Astrocyte of the cerebellum (primary cell): ENCODE measurements at regions not wholly inside any gene's neighbourhood (a gene's known extent, or its start where the extent isn't known, plus 50 kb on each side); places are given as distances from the start of the nearest gene placed in this dataset.
"Not testable (repeated sequence)": the region's sequence is repeated elsewhere in the genome, so short reads cannot be mapped to it uniquely, and the experiment has no call there.

ENCODE experiments used
- DNase-seq: peaks from one replicate; pipeline ENCODE4 v3.0.0-alpha.2; 2011; ENCODE audit warnings: low read depth
- H3K4me3 ChIP-seq: 2 replicates; pipeline ENCODE4 v1.5.1; 2011; ENCODE audit warnings: mild to moderate bottlenecking, low read depth, low read length, moderate library complexity
- in situ Hi-C: cut with HindIII; loops from 2 replicates; pipeline ENCODE4 v1.10.0; 2017; ENCODE audit warnings: low sequenced_read_pairs
- TF ChIP-seq, protein P1 (sequence below): IDR thresholded peaks from 2 replicates; pipeline ENCODE4 v1.5.1; 2012; ENCODE audit warnings: low read length, low read depth, moderate library complexity, mild to moderate bottlenecking; ENCODE audit errors: missing control alignments

DNA sequence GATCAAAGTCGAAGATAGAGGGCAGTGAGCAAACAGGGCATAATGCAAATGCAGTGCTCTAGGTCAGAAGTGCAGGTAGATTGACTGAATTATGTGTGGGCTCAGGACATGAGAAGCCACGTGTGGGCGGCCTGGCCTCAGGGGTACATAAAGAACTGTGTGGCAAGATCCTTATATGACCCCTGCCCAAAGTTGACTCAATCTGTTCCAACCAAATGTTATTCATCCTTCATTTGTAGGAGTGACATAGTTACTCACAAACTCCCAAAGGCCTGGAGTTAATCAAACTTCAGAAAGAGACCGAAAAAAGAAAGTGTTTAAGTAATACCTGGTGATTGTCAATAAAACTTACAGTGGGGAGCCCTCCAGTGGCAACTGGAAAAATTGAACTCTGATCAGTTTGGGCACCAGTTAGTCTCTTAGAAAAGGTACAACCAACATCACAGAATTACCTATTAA is 150.4 kb upstream of the FAR2 start:
- no peak overlapping the region for H3K4me3 ChIP-seq
- DNase-seq, result peak; percentile 22
- TF ChIP-seq, protein P1, sequence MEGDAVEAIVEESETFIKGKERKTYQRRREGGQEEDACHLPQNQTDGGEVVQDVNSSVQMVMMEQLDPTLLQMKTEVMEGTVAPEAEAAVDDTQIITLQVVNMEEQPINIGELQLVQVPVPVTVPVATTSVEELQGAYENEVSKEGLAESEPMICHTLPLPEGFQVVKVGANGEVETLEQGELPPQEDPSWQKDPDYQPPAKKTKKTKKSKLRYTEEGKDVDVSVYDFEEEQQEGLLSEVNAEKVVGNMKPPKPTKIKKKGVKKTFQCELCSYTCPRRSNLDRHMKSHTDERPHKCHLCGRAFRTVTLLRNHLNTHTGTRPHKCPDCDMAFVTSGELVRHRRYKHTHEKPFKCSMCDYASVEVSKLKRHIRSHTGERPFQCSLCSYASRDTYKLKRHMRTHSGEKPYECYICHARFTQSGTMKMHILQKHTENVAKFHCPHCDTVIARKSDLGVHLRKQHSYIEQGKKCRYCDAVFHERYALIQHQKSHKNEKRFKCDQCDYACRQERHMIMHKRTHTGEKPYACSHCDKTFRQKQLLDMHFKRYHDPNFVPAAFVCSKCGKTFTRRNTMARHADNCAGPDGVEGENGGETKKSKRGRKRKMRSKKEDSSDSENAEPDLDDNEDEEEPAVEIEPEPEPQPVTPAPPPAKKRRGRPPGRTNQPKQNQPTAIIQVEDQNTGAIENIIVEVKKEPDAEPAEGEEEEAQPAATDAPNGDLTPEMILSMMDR, result peak; percentile 62
- in situ Hi-C loops, result no loop called here

DNA sequence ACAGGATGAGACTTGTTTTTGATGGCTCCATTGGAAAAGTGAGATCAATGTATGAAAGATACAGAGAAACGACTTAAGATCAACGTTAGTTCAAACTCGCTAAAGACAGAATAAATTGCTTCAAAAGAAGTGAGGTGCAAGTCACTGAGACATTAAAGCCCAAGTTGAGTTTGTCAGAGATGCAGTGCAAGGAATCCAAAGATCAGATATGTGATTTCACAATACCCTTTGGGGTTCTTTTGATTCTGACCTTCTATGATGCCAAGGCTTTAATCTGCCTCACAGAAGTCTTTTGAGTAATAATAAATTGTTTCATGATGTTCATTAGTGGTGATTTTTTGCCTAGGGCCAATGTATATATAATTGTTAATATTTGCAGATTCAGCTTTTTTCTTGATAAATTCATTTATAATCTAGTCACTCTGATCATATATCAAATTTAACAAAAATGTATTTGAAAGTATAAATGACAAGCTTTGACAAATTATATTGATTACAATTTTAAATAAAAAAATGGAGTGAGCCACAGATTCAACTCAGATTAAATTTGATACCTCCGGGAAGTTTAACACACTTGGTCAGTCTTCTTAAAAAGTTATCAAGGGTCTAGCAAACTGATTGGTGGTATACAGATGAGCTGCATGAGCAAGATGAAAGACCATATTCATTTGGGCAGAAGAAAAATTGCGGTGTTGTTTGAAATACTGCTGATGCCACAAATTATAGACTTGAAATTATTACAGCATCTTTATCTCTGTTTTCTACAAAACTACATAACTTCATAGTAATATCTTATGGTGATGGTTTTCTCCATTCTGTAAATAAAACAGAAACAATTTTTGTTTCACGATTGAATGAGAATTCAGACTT is 144.8 kb upstream of the FAR2 start:
- no peak for DNase-seq
- TF ChIP-seq, protein P1, result no peak
- no peak overlapping the region for H3K4me3 ChIP-seq
- in situ Hi-C loops, result no loop called here

DNA sequence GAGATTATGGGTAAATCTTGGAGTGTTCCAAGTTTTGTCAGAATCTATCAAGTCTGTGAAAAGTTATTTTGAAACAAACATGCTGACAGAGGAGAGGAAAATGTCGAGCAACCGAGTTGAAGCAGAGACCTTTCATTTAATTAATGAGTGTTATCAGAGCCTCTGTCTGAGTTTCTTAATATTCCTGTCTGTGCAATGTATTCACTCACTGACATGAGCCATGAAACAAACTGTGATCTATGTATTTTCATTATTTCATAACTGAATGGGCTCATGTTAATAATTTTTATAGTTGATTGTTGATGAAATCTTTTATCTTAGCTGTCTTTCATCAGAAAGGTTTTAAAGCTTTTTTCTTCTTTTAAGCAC is 144.2 kb upstream of the FAR2 start:
- in situ Hi-C loops, result no loop called here
- no peak overlapping the region for H3K4me3 ChIP-seq
- DNase-seq, result no peak
- TF ChIP-seq, protein P1, result no peak

DNA sequence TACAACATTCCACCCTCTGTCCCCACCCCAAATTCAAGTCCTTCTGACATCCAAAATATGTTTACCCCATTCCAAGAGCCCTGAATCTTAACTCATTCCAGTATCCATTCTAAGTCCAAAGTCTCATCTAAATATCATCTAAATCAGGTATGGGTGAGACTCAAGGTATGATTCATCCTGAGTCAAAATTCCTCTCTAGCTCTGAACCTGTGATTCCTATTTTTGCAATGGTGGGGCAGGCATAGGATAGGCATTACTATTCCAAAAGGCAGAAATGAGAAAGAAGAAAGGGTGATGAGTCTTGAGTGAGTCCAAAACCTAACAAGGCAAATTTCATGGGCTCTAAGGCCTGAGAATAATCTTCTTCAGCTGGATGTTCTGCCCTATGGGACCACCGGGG is 140.3 kb upstream of the FAR2 start:
- no peak for DNase-seq
- TF ChIP-seq, protein P1, result no peak
- in situ Hi-C loops, result no loop called here
- no peak overlapping the region for H3K4me3 ChIP-seq

DNA sequence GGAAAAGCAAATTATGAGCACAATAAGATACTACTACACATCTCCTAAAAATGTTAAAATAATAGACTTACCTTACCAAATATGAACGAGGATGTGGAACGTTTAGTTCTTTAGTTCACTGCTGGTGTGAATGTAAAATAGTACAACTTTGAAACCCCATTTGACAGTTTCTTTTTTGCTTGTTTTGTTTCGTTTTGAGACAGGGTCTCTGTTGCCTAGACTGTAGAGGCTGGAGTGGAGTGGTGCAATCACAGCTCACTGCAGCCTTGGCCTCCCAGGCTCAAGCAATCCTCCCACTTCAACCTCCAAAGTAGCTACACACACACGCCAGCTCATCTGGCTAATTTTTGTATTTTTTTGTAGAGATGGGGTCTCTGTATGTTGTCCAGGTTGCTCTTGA is 136.4 kb upstream of the FAR2 start:
- in situ Hi-C loops, result no loop called here
- no peak overlapping the region for H3K4me3 ChIP-seq
- no peak for DNase-seq
- TF ChIP-seq, protein P1, result no peak

DNA sequence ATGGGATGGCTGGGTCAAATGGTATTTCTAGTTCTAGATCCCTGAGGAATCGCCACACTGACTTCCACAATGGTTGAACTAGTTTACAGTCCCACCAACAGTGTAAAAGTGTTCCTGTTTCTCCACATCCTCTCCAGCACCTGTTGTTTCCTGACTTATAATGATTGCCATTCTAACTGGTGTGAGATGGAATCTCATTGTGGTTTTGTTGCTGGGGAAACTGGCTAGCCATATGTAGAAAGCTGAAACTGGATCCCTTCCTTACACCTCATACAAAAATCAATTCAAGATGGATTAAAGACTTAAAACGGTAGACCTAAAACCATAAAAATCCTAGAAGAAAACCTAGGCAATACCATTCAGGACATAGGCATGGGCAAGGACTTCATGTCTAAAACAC is 131.5 kb upstream of the FAR2 start:
- in situ Hi-C loops, DNase-seq, H3K4me3 ChIP-seq: not testable (repeated sequence)

DNA sequence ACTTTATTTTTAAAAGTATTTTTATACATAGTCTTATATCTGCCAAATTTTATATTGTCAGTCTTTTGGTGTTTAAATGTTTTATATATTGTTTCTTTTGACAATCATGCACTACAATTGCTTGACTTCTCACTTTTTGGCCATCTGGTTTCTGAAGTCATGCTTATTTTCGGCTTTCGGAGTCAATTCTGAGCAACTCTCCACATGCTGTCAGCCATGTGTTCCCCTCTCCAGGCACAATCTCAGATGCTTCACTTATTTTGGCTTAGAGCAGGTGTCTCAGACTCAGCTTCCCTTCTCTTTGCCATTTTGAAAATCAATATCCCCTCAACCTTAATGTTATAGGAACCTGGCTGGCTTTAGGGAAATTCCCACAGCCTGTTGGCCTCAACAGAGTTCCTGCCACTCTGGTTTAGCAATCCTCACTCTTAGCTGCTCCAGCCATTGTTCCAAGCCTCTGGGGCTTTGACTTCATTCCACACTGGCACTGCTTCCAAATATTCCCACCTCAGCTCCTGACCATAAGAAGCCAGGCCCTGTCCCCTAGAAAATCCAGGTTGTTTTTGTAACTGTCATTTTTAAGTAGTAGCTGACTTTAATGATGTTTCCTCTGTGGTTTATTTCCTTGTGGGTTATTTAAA is 125.5 kb upstream of the FAR2 start:
- TF ChIP-seq, protein P1, result no peak
- DNase-seq, result no peak
- in situ Hi-C loops, result no loop called here
- H3K4me3 ChIP-seq, result no peak overlapping the region
